Central memory CD8-positive, alpha-beta T cell (primary cell): ENCODE measurements at regions not wholly inside any gene's neighbourhood (a gene's known extent, or its start where the extent isn't known, plus 50 kb on each side); places are given as distances from the start of the nearest gene placed in this dataset.

ENCODE experiments used
- ATAC-seq: fragments of 150-1000 bp; cut with Tn5 transposase; replicated peaks from 2 replicates; pipeline ENCODE4 v1.10.0; 2022; ENCODE audit warnings: mild to moderate bottlenecking, moderate FRiP score, moderate number of reproducible peaks; ENCODE audit not compliant: poor library complexity, severe bottlenecking; ENCODE audit errors: extremely low read depth
- DNase-seq, 2 donors: peaks; one replicate each; pipeline ENCODE4 v3.0.0; 2021; ENCODE audit warnings: low spot score in 2 of 2
- H3K27ac Mint-ChIP-seq: one replicate; pipeline ENCODE4 v1.8.0; 2022; ENCODE audit warnings: low read depth, mild to moderate bottlenecking, moderate library complexity, mixed read lengths
- H3K27me3 Mint-ChIP-seq: one replicate; pipeline ENCODE4 v1.8.0; 2022; ENCODE audit warnings: mixed read lengths
- H3K36me3 Mint-ChIP-seq: one replicate; pipeline ENCODE4 v1.8.0; 2022; ENCODE audit warnings: mild to moderate bottlenecking, moderate library complexity, mixed read lengths; ENCODE audit not compliant: insufficient read depth
- H3K4me1 Mint-ChIP-seq: one replicate; pipeline ENCODE4 v1.8.0; 2022; ENCODE audit warnings: mixed read lengths
- H3K4me3 Mint-ChIP-seq: one replicate; pipeline ENCODE4 v1.8.0; 2022; ENCODE audit warnings: mild to moderate bottlenecking, moderate library complexity, mixed read lengths
- H3K9me3 Mint-ChIP-seq: one replicate; pipeline ENCODE4 v1.8.0; 2022; ENCODE audit warnings: mixed read lengths

DNA sequence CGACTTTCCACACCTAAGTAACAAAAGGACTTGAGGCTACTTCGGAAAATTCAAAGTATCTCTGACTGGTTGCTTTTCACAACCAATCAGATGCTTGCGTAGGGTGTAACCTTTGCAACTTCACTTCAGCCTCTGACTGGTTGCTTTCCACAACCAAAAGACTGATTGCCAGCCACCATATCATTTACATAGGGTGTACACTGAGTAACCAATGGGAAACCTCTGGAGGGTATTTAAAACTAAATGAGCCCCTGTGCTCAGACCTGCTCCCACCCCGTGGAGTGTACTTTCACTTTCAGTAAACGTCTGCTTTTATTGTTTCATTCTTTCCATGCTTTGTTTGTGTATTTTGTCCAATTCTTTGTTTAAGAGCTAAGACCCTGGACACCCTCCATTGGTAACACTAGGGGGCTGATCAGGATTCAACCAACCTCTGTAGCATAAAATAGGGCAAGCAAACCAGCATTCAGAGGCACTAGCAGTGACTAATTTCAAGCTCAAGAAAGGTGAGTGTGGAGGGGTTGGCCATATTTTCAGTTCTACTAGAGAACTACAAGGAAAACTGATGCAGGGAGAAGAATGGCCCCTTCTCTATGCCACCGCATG, 390.8 kb downstream of the POM121L12 start:
- Mint-ChIP-seq H3K4me1 (no peaks in the 10 kb centered on the region), H3K36me3 (no peaks in the 10 kb centered on the region), H3K27me3 (no peaks in the 10 kb centered on the region), H3K4me3 (no peak overlapping the region), H3K9me3 (peaks cover 13% of the 10 kb centered on the region), H3K27ac (no peak overlapping the region)
- ATAC-seq (no peak), DNase-seq (no peak)

DNA sequence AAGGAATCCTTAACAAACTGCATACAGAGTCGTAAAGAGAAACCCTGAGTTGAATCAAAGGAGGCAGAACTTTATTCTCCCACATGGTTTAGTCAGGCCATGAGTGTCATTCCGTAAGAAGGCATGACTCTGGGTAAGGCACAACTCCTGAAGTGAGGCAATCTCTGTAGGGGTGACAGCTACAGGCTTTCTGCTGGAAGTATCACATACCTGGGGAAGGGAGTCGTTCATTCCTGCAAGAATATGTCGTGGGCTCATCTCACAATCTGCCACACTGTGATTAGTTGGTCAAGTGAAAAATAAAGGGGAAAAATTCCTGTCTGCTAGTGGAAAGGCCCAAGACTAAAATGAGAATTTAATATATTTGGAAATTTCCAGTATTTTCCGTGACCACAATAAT, 392.6 kb downstream of the POM121L12 start:
- no peak for ATAC-seq
- Mint-ChIP-seq H3K9me3 (peaks cover 13% of the 10 kb centered on the region), H3K4me3 (no peak overlapping the region), H3K27ac (no peak overlapping the region), H3K4me1 (no peaks in the 10 kb centered on the region), H3K27me3 (no peaks in the 10 kb centered on the region), H3K36me3 (no peaks in the 10 kb centered on the region)
- DNase-seq, result no peak

DNA sequence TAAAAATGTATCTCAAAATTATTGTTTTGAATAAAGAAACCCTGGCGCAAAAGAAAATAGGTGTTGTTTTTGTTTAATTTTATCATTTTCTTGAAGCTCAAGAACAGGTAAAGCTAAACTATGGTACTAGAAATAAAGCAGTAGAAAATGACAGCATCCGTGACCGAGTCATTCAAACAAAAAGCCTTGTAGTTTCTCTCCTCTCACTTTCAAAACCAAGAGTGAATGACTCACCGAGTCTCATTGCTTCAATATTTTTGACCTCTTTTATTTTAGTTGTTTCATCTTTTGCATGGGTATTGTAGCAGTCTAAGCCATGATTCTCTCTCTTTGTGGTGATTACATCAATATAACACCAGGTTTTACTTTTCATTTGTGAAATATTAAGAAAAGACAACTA, 396.5 kb downstream of the POM121L12 start:
- no peak for ATAC-seq
- Mint-ChIP-seq H3K4me3 (no peak overlapping the region), H3K9me3 (peaks cover 6% of the 10 kb centered on the region), H3K36me3 (no peaks in the 10 kb centered on the region), H3K27me3 (no peaks in the 10 kb centered on the region), H3K4me1 (no peaks in the 10 kb centered on the region), H3K27ac (no peak overlapping the region)
- DNase-seq, result no peak

DNA sequence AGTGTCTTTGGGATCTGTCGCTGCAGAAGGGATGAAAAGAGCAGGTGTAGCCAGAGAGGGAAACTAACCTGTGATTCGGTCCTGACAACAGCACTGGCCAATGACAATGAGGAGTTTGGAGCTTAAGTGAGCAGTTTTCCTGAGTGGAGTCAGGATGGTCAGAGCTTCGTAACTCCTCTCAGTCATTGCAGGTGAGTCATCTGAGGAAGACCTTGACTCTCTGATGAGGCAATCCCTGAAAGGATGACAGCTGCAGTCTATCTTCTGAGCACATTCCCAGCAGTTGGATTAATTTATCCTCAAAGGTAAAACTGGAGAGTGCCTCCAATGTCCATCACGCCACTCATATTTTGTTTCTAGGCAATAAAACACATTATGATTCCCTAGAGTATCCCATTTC, 401.9 kb downstream of the POM121L12 start:
- ATAC-seq (no peak), DNase-seq (no peak)
- H3K27ac Mint-ChIP-seq, result no peak overlapping the region
- no peak overlapping the region for H3K4me3 Mint-ChIP-seq
- no peaks in the 10 kb centered on the region for H3K27me3 Mint-ChIP-seq
- H3K9me3 Mint-ChIP-seq, result peaks cover 11% of the 10 kb centered on the region
- H3K36me3 Mint-ChIP-seq, result no peaks in the 10 kb centered on the region
- H3K4me1 Mint-ChIP-seq, result no peaks in the 10 kb centered on the region

DNA sequence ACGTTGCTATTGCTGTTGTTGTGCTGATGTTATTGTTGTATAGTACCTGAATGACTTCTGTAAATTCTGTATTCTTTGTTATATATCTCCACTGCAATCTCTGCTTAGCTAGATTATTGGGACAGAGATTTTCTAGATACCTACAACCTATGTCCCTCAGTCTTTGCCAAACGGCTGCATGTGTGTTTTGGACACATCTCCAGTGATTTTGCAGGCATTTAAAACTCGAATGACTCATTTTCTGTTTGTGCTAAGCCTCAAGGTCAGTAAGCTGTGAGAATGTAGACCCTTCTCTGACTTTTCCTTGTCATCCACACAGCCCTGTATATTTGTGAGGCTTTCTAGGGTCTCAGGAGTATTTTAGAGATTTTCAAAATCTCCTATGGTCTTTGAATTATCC, 410.7 kb downstream of the POM121L12 start:
- DNase-seq (no peak), ATAC-seq (no peak)
- Mint-ChIP-seq H3K27ac (no peak overlapping the region), H3K36me3 (no peaks in the 10 kb centered on the region), H3K4me1 (no peaks in the 10 kb centered on the region), H3K27me3 (no peaks in the 10 kb centered on the region), H3K9me3 (peaks cover 22% of the 10 kb centered on the region), H3K4me3 (no peak overlapping the region)

DNA sequence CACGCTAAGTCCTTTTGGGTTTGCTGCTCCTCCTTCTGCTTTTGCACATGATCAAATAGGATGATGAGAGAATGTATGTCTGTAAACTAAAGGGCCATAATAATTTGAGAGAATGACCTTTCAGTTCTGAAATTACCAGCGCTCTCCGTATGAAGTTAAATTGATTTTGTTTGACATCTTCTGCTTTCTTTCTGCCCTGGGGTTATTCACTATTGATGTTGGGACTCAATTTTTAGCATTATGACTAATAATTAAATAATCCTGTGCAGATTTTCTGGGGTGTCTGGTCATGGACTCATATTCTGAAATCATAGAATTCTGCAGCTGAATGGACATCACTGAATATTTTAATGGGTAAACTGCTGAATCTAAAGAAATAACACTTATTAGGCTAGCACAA, 423.2 kb downstream of the POM121L12 start:
- H3K9me3 Mint-ChIP-seq, result peaks cover 6% of the 10 kb centered on the region
- H3K27me3 Mint-ChIP-seq, result no peaks in the 10 kb centered on the region
- H3K36me3 Mint-ChIP-seq, result no peaks in the 10 kb centered on the region
- H3K4me1 Mint-ChIP-seq, result no peaks in the 10 kb centered on the region
- H3K4me3 Mint-ChIP-seq, result no peak overlapping the region
- no peak for DNase-seq
- H3K27ac Mint-ChIP-seq, result no peak overlapping the region
- ATAC-seq, result no peak

DNA sequence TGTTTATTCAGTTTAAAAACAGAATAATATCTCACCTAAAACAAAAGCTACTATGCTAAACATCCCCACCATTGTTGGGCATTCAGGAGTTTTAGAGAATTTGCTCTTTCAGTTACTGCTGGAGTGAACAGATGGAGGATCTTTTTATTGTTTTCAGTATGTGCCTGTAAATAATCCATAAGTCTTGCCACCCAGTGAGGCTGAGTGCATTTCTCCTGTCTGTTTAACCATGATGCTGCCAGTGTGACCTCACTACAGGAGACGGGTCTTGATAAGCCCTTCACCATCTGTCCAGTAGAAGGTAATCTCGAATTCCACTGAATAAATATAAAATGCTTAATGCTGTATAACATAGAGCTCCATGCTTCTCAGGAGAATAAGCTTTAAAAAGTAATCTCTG, 430.9 kb downstream of the POM121L12 start:
- Mint-ChIP-seq H3K36me3 (no peaks in the 10 kb centered on the region), H3K4me3 (no peak overlapping the region), H3K4me1 (no peaks in the 10 kb centered on the region), H3K27me3 (no peaks in the 10 kb centered on the region), H3K9me3 (peaks cover 14% of the 10 kb centered on the region), H3K27ac (no peak overlapping the region)
- DNase-seq (no peak), ATAC-seq (no peak)

DNA sequence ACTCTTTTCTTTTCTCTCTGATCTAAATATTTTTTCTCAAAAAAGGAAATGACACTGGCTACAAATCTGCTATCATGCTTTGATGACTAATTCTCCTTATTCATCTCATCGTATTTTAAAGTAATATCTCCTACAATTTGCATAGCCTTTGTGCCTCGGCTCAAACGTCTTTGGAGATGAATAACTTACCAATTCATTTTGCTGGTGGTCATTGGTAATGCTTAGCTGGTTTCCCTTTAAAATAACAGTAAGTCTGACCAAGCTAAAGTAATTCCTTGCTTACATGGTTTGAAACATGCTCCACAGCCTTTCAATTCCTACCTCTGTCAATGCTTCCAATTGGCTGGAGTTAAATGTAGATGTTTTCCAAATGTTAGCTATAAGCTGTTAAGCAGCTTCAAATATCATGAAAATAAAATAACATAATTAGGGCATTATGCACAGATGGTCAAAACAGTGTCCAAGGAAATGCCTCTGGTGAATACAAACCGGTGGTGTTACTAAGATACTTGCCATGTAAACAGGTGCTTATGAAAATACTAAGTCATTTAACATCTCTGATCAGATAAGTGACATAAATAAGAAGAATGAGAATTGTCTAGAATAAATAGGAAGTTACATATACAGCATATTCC, 435.0 kb downstream of the POM121L12 start:
- Mint-ChIP-seq H3K4me3 (no peak overlapping the region), H3K27me3 (no peaks in the 10 kb centered on the region), H3K27ac (no peak overlapping the region), H3K9me3 (peaks cover 8% of the 10 kb centered on the region), H3K4me1 (no peaks in the 10 kb centered on the region), H3K36me3 (no peaks in the 10 kb centered on the region)
- ATAC-seq (no peak), DNase-seq (no peak)

DNA sequence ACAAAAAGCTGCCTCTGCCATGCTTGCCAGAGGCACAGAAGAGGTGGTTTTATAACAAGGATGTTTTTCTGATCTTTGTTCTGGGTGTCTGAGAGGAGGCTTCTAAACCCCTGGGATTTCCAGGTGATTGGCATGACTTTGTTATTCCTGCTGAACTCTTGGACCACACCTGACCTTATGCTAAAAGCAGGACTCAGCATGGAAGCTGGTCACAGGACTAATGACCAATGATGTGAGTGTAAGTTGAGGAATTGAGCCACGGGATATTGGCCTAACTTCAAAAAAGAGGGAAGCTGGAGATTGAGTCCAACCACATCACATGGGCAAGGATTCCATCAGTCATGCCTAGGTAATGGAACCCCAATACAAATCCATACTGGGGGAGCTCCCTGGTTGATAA, 437.9 kb downstream of the POM121L12 start:
- no peaks in the 10 kb centered on the region for H3K36me3 Mint-ChIP-seq
- ATAC-seq, result no peak
- no peaks in the 10 kb centered on the region for H3K4me1 Mint-ChIP-seq
- H3K9me3 Mint-ChIP-seq, result peaks cover 11% of the 10 kb centered on the region
- no peak overlapping the region for H3K27ac Mint-ChIP-seq
- DNase-seq, result no peak
- no peak overlapping the region for H3K4me3 Mint-ChIP-seq
- no peaks in the 10 kb centered on the region for H3K27me3 Mint-ChIP-seq

DNA sequence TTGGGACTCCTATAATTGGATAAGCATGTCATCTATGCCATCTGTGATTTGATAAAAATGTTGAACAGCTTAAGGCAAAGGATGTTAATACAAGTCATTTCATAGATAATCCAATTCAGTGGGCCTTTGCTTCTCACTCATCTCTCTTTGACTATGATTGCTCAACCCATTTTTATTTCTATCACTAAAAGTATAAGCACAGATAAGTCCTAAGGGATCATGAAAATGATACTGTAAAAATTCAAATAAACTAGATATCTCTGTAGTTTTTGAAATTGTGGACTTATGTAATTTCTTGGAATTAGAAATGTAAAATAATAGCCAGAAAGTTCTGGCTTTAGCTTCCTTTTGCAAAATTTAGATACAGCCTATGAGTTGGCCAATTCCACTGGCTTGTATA, 440.3 kb downstream of the POM121L12 start:
- H3K27me3 Mint-ChIP-seq, result no peaks in the 10 kb centered on the region
- ATAC-seq, result no peak
- no peak overlapping the region for H3K27ac Mint-ChIP-seq
- no peaks in the 10 kb centered on the region for H3K4me1 Mint-ChIP-seq
- no peaks in the 10 kb centered on the region for H3K36me3 Mint-ChIP-seq
- peaks cover 24% of the 10 kb centered on the region for H3K9me3 Mint-ChIP-seq
- H3K4me3 Mint-ChIP-seq, result no peak overlapping the region
- no peak for DNase-seq

DNA sequence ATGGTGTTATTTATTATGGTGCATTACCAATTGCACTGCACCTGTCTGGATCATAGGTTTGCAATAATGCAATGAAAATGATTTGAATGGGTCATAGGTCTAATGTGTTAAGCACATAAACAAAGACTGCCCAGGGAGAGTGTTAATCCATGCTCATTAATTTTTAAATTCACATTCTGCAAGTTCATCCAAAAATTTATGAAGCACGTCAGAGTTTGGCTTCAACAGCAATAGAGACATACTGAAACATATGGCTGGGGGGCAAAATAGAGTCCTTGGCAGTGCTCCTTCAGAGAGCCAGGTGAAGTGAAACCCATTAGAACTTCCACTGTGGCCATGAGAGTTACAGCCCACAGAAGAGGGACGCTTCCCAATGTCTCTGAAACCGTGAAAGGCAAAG, 441.1 kb downstream of the POM121L12 start:
- H3K4me3 Mint-ChIP-seq, result no peak overlapping the region
- DNase-seq (no peak), ATAC-seq (no peak)
- H3K36me3 Mint-ChIP-seq, result no peaks in the 10 kb centered on the region
- no peaks in the 10 kb centered on the region for H3K27me3 Mint-ChIP-seq
- H3K4me1 Mint-ChIP-seq, result no peaks in the 10 kb centered on the region
- peaks cover 32% of the 10 kb centered on the region for H3K9me3 Mint-ChIP-seq
- no peak overlapping the region for H3K27ac Mint-ChIP-seq

DNA sequence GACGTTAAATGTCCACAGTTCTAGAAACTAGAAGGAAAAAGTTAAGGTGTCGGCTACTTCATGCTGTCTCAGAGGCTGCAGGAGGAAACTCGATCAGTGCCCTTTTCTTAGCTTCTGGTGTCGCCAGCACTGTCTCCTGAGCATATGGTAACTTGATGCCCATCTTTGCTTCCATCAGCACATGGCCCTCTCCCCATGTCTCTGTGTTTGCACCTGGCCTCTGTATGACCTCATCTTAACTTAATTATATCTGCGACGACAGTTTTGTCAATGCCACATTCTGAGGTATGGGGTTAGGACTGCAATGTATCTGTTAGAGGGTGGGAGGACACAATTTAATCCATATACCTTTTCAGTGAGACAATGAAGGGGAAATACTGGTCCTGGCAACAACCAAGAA, 449.9 kb downstream of the POM121L12 start:
- peaks cover 33% of the 10 kb centered on the region for H3K9me3 Mint-ChIP-seq

DNA sequence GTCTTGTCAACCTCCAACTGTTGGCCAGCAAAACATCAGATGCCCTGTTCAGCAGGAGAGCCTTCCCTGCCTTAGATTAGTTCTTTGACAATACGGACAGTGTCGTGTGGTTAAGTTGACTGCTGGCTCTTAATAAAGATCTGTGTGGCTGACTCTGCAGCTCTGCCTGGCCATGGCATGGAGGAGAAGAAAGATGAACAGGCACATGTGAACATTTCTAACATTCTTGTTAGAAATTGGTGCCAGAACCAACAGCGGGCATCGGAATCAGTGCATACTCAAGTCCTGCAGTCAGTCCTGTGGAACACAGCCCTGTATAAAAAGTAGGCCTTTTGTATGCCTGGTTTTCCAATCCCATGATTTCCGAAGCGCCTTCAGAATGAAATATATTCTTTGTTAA, 455.6 kb downstream of the POM121L12 start:
- no peaks in the 10 kb centered on the region for H3K27me3 Mint-ChIP-seq
- H3K9me3 Mint-ChIP-seq, result peaks cover 34% of the 10 kb centered on the region
- no peaks in the 10 kb centered on the region for H3K4me1 Mint-ChIP-seq
- H3K4me3 Mint-ChIP-seq, result no peak overlapping the region
- peaks cover 2% of the 10 kb centered on the region for H3K36me3 Mint-ChIP-seq
- no peak overlapping the region for H3K27ac Mint-ChIP-seq
- DNase-seq (no peak), ATAC-seq (no peak)

More for the DNA sequence above, 449.9 kb downstream of the POM121L12 start:
- H3K27me3 Mint-ChIP-seq, result no peaks in the 10 kb centered on the region
- H3K4me3 Mint-ChIP-seq, result no peak overlapping the region
- no peaks in the 10 kb centered on the region for H3K4me1 Mint-ChIP-seq
- DNase-seq (no peak), ATAC-seq (no peak)
- no peak overlapping the region for H3K27ac Mint-ChIP-seq
- H3K36me3 Mint-ChIP-seq, result no peaks in the 10 kb centered on the region
